ENCODE measurements at regions not wholly inside any gene's neighbourhood (a gene's known extent, or its start where the extent isn't known, plus 50 kb on each side); places are given as distances from the start of the nearest gene placed in this dataset.

GRCh38 chrX:144494074-144494473 is 610.2 kb downstream of the UBE2NL start:
- TF ChIP-seq POLR2A (IDR thresholded peaks at IDR 0.05) (no peak), CTCF (IDR thresholded peaks at IDR 0.05) (no peak)
